ENCODE measurements at regions not wholly inside any gene's neighbourhood (a gene's known extent, or its start where the extent isn't known, plus 50 kb on each side); places are given as distances from the start of the nearest gene placed in this dataset.
A peak's percentile ranks its signal among the peaks of the same experiment; 100 is the strongest.

DNA sequence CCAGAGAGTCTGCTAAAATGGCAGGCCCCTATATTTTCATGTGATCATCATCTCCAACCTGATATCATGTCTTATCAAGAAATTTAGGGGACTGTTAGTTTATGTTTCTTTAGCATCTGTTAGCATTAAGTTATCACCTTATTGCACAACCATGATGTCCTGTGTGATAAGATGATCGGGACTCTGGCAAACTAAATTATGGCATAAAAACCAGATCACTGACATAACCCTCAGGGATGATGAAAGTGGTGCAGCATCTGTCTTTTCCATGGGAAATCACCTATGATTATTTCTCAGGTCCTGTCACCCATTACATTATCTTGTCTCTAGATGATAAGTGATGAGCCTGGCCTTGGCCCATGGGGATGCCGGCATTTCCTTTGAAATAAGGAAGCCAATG is 458.6 kb upstream of the DCC start:
- DNase-seq (ENCODE audit: low read depth in 4 of 4, low spot score in 2 of 4): no peak

- no peak for DNase-seq (ENCODE audit: low read depth in 4 of 4, low spot score in 2 of 4)
Measured at GRCh38 chr18:51884039-51884438, 456.0 kb upstream of the DCC start.

DNA sequence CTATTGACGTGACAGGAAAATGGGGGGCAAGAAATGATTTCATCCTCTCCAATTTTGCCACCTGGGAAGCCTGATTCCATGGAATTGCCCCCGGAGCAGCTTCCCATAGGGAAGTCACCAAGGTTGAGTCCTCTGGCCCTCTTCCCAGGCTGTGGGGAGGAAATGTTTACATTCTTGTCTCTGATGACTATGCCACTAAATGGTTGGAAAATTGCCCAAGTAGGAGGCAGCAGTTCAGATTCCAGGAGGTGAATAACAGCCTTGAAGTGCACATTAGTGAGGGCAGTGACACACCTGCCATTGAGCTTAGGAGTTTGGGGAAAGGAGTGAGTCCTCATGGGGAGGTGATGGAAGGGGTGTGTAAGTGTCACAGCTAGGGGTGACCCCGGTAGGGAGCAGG is 449.2 kb upstream of the DCC start:
- peak; percentile 5 to 31 (median 17) for DNase-seq (ENCODE audit: low read depth in 4 of 4, low spot score in 2 of 4)

DNA sequence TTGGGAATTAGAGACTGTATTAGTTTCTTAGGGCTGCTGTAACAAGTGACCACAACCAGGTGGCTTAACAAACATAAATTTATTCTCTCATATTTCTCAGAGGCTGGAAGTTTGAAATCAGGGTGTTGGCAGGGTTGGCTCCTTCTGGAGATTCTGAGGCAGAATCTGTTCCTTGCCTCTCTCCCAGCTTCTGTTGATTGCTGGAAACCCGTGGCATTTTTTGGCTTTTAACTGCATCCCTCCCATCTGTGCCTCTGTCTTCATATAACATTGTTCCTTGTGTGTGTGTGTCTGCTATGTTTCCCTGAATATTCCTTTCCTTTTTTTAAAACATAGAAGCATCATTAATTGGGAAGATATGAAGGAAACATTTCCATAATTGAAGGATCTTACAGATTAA is 448.1 kb upstream of the DCC start:
- no peak for DNase-seq (ENCODE audit: low read depth in 4 of 4, low spot score in 2 of 4)

DNA sequence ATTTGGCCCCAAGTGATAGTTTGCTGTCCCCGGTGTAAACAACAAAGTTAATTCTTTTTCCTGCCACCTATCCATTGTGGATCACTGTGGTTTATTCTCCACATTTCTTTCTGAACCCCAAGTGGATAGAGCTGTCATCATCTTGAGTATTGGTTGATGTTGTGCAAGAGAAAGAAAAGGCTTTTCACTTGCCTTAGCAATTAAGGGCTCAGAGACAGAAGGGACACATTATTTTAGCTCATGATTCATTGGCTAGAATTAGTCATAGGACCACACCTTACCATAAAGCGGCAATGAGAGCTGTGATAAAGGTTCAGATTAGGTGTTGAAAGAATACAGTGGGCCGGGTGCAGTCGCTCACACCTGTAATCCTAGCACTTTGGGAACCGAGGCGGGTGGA is 442.1 kb upstream of the DCC start:
- no peak for DNase-seq (ENCODE audit: low read depth in 4 of 4, low spot score in 2 of 4)

DNA sequence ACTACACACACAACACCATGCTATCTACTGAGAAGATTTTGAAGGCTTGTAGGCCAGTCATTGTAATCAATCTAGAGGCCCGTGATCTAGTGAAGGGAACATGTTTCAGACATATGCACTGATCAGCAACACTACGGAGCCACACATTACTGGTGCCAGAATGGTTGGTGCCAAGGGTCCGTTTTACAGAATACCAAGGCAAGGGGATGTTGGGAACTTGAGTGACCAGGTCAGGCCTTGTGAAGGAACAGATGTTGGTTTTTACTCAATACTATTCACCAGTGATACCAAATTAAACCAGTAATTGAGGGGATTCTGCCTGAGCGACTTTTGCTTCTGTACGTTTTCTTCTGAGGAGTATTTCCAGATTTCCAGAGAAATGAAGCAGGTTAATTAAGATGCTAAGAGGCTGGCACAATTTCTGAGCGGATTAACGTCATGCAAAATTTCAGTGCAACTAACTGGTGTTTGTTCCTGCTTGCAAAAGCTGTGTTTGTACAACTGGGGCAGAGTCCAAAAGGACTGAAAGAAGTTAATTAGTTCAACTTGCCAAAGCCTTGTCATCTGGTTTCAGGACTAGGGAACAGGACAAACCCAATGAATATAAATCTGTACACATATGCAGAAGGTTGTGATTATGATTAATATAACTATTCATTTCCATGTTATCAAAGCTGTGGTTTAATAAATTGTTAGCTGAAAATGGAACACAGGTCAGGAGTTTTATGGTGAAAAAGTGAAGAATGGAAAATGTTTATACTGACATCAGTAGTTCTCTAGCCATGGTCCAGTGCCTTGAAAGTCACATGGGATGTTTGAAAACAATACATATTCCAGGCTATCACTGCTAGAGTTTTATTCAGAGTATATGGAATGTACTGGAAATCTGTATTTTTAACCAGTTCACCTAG is 432.1 kb upstream of the DCC start:
- no peak for DNase-seq (ENCODE audit: low read depth in 4 of 4, low spot score in 2 of 4)

DNA sequence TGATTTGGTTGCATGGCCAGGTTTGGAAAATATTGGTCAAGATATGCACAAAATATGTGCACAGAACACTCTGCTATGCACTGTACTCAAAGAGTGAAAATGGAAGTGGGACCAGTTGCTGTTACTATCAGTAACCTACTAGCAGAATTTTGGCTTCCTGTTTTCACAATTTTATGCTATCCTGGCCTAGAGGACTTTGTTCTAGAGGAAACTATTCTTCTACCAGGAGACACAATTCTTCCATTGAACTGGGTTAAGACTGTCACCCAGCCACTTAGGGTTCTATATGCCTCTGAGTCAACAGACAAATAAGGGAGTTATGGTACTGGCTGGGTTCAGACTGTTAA is 431.4 kb upstream of the DCC start:
- no peak for DNase-seq (ENCODE audit: low read depth in 4 of 4, low spot score in 2 of 4)

GRCh38 chr18:51911584-51911983 is 428.4 kb upstream of the DCC start:
- DNase-seq (ENCODE audit: low read depth in 4 of 4, low spot score in 2 of 4): no peak

DNA sequence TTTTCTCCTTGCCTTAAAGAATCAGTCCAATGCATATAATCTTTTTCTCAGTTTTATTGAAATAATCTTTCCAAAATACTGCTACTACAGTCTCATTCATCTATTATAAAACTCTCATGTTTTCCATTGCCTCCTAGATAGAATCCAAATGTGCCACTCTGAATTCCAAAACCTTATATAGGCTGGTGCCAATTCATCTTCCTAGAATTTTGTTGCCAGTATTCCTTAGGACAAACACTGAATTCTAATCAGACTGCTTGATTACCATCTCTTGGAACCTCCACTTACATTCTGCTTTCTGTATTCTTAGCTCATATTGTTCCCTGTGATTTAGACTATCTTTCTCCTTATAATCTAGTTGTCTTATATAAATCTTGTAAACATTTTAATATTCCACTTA is 427.6 kb upstream of the DCC start:
- DNase-seq (ENCODE audit: low read depth in 4 of 4, low spot score in 2 of 4): no peak

DNA sequence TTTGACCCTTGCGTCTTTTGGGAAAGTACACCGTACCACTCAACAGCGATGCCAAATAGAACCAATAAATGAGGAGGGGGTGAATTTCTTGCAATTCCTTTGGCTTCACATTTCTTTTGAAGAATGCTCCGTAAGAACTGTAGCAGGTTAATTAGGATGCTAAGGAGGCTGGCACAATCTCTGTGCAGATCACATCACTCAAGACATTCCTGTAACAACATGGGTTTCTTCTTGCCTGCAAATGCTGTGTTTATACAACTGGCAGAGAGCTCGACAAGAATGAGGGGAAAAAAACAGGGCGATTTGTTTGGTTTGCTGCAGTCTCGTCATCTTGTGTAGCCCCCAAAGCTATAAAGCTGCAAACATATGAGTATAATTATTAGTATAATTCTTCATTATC is 424.8 kb upstream of the DCC start:
- no peak for DNase-seq (ENCODE audit: low read depth in 4 of 4, low spot score in 2 of 4)

- DNase-seq (ENCODE audit: low read depth in 4 of 4, low spot score in 2 of 4): no peak
Measured at GRCh38 chr18:51921862-51922261, 418.1 kb upstream of the DCC start.

- no peak for DNase-seq (ENCODE audit: low read depth in 4 of 4, low spot score in 2 of 4)
Measured at GRCh38 chr18:51933903-51934302, 406.1 kb upstream of the DCC start.

DNA sequence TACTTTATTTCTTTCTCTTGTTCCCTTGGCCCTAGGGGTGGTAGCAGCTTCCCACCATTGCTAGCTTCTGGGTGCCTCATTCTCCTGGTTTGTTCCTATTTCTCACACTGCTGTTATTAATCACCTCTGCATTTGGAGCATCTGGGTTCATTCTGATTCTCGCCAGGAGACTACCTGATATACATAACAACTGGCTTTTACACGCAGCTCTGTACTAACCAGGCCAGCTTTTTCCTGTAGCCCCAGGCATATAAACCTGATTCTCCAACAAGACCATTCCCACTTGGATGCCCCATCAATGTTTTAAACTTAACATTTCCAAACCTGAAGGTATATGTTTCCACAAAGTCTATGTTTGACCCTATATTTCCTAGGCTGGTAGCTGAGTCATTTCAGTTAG is 403.9 kb upstream of the DCC start:
- no peak for DNase-seq (ENCODE audit: low read depth in 4 of 4, low spot score in 2 of 4)

DNA sequence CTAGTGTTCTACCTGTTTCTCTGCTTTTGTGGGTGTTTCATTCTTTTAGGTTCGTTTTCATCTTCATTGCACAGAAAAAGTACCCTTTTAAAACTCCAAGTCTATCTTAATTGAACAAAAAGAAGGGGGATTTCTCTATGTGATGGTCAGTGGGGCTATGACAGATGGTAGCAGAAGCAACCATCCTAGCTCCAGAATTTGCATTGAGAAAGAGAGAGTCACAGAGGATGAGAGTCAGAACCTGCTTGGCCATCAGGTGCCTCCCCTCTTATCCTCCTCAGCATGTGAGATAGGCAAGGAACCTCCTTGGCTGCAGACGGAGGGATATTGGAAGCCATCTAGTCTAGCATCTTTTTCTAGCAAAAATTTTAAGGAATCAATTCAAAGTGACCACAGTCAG is 398.0 kb upstream of the DCC start:
- DNase-seq (ENCODE audit: low read depth in 4 of 4, low spot score in 2 of 4): no peak

DNA sequence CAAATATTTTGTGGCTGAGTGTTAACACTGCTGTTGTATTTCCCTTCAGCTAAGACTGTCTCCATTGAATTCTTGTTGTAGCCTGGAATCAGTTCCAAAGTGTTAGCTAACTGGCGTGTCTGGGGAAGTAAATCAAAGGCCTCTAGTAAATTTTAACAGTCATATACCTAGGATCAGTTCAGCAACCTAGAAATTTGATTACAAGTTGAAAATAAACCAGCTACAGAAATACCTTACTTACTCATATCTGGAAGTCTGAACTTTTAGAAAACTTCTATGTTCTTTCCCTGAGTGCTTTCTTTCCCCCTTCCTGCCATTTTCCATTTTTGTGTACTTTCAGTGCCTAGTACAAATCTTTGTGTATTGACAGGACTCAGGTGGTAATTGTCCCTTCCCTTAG is 396.7 kb upstream of the DCC start:
- DNase-seq (ENCODE audit: low read depth in 4 of 4, low spot score in 2 of 4): no peak

DNA sequence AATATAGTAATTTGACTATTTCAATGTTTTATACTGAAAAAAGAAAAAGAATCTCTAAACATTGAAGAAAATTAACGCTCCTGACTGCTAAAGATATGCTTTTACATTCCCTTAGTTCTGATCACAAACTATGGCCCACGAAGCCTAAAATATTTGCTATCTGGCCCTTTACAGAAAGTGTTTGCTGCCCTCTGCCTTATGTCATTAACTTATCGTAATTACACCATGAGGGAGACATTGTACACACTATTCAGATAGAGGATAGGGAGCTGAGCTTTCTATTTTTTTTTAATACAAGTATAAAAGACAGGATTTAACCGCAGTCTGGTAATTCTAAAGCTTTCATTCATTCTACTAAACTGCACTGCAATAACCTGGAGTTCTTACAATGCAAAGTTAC is 393.1 kb upstream of the DCC start:
- no peak for DNase-seq (ENCODE audit: low read depth in 4 of 4, low spot score in 2 of 4)

DNA sequence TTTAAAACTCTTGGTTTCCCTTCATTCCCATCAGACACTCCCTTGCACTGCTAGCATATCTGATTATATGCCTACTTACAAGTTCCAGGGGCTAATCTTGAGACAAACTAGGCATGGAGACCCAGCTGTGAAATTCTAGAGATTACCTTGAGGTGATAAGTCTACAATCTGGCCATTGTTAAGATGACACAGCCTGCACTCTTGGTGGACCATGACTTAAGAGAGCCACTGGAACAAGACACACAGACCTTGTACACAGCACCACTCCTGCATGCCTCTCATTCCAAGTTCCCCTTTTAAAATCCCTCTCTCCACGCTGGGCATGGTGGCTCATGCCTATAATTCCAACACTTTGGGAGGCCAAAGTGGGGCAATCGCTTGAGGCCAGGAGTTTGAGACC is 387.2 kb upstream of the DCC start:
- no peak for DNase-seq (ENCODE audit: low read depth in 4 of 4, low spot score in 2 of 4)

- DNase-seq (ENCODE audit: low read depth in 4 of 4, low spot score in 2 of 4): no peak
Measured at GRCh38 chr18:51953521-51953920, 386.5 kb upstream of the DCC start.

GRCh38 chr18:51955136-51955535 is 384.9 kb upstream of the DCC start:
- no peak for DNase-seq (ENCODE audit: low read depth in 4 of 4, low spot score in 2 of 4)

DNA sequence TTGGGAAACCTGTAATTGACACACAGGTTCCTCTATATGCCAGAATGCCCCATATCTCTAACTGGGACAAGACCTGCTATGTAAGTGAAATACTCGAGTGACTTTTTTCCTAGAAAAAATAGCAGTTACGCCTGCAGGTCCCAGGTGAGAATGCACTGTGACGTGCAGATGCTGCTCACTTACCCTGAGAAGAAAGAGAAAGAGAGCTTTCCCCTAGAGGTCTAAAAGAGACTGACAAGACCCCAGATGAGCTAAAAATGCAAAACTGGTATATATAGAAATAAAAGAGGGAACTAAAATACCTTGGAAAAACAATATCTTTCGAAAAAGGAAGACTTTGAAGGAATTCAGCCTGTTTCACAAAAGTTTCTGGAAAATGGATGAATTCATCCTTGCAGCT is 383.0 kb upstream of the DCC start:
- no peak for DNase-seq (ENCODE audit: low read depth in 4 of 4, low spot score in 2 of 4)

DNA sequence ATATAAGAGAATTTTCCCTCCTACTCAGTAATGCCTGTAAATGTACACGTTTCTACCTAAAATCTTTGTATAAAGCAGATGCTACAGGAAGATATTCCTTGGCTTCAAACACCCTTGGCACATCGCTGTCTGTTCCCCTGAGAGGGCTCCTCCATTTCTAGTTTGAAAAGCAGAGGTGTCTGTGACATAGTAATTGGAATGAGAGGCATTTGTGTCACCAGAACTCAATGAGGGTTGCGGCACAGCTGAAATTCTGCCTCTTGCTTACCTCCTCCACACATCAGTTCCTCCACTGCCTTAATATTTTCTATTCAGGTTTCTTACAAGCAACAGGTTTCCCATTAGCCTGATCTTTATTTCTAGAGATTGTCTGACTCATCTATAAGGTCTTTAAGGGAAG is 359.9 kb upstream of the DCC start:
- no peak for DNase-seq (ENCODE audit: low read depth in 4 of 4, low spot score in 2 of 4)

- no peak for DNase-seq (ENCODE audit: low read depth in 4 of 4, low spot score in 2 of 4)
Measured at GRCh38 chr18:51988277-51988676, 351.7 kb upstream of the DCC start.

DNA sequence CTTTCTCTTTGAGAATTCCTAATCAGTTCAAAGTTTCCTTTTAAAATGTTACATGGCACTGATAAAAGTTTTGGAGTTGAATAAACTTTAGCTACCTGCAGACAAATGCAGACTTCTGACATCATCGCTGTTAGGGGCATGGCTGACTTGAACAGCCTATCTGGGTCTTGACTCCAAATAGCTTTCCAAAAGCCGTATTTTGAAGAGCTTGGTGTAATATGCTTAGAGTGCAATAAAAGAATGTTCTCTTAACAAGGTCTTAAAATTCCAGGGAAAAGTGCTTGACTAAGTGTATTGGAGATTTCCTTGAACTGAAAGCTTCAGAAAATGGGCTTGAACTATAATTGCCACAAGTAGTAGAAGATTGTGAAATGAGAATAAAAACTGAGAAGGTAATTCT is 342.9 kb upstream of the DCC start:
- DNase-seq (ENCODE audit: low read depth in 4 of 4, low spot score in 2 of 4): no peak
